ENCODE measurements at regions not wholly inside any gene's neighbourhood (a gene's known extent, or its start where the extent isn't known, plus 50 kb on each side); places are given as distances from the start of the nearest gene placed in this dataset.

DNA sequence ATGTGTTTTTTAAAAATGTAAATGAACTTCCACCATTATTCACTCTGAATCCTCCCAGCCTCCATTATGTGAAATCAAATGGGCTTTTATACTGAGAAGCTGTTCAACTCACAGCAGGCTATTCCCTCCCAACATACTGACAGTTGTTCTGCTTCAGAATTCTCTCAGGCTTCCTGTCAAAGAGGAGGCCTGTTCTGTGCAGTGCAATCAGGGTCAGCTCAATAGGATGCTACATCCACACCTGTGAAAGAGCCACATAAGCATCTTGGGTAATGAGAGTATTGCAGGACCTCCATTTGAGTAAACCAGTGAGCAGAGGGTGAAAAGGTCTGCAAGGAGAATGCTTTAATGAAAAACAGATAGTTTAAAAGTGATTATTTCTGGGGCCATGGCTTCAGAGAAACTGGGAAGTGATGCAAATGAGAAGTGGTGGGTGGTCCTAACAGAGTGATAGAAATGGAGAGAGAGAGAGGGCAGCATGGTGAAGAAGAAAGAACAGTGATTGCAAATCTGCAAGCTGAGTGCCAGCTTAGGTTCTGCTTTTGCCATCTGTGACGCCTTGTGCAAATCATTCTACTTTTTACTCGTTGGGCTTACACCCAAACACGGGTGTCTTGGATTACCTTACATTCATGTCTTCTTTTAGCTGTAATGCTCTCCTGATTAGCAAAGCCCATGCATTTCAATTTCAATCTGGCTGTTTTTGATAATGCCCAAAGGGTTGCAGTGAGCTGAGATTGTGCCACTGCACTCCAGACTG is 202.5 kb upstream of the NMUR2 start:
- TF ChIP-seq, protein P1, sequence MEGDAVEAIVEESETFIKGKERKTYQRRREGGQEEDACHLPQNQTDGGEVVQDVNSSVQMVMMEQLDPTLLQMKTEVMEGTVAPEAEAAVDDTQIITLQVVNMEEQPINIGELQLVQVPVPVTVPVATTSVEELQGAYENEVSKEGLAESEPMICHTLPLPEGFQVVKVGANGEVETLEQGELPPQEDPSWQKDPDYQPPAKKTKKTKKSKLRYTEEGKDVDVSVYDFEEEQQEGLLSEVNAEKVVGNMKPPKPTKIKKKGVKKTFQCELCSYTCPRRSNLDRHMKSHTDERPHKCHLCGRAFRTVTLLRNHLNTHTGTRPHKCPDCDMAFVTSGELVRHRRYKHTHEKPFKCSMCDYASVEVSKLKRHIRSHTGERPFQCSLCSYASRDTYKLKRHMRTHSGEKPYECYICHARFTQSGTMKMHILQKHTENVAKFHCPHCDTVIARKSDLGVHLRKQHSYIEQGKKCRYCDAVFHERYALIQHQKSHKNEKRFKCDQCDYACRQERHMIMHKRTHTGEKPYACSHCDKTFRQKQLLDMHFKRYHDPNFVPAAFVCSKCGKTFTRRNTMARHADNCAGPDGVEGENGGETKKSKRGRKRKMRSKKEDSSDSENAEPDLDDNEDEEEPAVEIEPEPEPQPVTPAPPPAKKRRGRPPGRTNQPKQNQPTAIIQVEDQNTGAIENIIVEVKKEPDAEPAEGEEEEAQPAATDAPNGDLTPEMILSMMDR (IDR thresholded peaks at IDR 0.05), result no peak
- Mint-ChIP-seq H3K4me1 (no peaks in the 10 kb centered on the region), H3K27ac (no peak overlapping the region), H3K27me3 (ENCODE audit: low read depth in 2 of 2) (no peaks in the 10 kb centered on the region), H3K4me3 (no peak overlapping the region), H3K36me3 (no peaks in the 10 kb centered on the region), H3K9me3 (peaks cover 0 to 5% of the 10 kb centered on the region in 2 donors)
- no peak overlapping the region for H3K4me3 ChIP-seq (ENCODE audit: low read length)
- no peaks in the 10 kb centered on the region for H3K27me3 ChIP-seq (ENCODE audit: control insufficient read depth, insufficient read depth, low read length)
- no peaks in the 10 kb centered on the region for H3K9me3 ChIP-seq (ENCODE audit: control insufficient read depth, insufficient read depth, low read length)
- DNase-seq (no peak), ATAC-seq (no peak)
- no peaks in the 10 kb centered on the region for H3K36me3 ChIP-seq (ENCODE audit: control insufficient read depth, insufficient read depth, low read length)
- H3K27ac ChIP-seq (ENCODE audit: low read length), result no peak overlapping the region
- intact Hi-C loops (cut with micrococcal nuclease), result no loop called here
- 74% methylated on average over 3 of the region's 3 CpGs for WGBS (ENCODE audit: insufficient coverage)
- no peaks in the 10 kb centered on the region for H3K4me1 ChIP-seq (ENCODE audit: control insufficient read depth, insufficient read depth, low read length)

DNA sequence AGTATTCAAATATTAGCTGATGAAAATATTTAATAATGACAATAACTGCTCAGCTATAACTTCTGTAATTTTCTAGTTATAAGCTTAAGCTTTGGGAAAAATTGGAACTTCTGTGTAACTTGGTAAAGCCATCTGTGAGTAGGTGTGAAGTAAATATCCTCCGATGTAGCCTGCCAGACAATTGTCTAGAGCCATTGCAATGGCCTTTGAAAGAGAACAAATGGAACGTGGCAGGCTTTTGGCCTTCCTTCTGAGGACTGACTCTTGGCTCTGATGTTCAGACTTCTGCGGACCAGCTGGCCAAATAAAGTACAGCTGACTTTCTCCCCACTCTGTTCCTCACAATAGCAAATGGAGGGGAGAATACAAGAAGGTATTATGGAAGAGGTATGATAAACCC is 203.4 kb upstream of the NMUR2 start:
- DNase-seq (no peak), ATAC-seq (no peak)
- intact Hi-C loops (cut with micrococcal nuclease), result no loop called here
- Histone ChIP-seq H3K27ac (ENCODE audit: low read length) (no peak overlapping the region), H3K36me3 (ENCODE audit: control insufficient read depth, insufficient read depth, low read length) (no peaks in the 10 kb centered on the region), H3K27me3 (ENCODE audit: control insufficient read depth, insufficient read depth, low read length) (no peaks in the 10 kb centered on the region), H3K4me1 (ENCODE audit: control insufficient read depth, insufficient read depth, low read length) (no peaks in the 10 kb centered on the region), H3K4me3 (ENCODE audit: low read length) (no peak overlapping the region), H3K9me3 (ENCODE audit: control insufficient read depth, insufficient read depth, low read length) (no peaks in the 10 kb centered on the region)
- H3K36me3 Mint-ChIP-seq, result no peaks in the 10 kb centered on the region
- TF ChIP-seq, protein P1 (IDR thresholded peaks at IDR 0.05), result no peak
- no peak overlapping the region for H3K27ac Mint-ChIP-seq
- WGBS (ENCODE audit: insufficient coverage), result 77% methylated on average over 3 of the region's 3 CpGs
- H3K4me1 Mint-ChIP-seq, result no peaks in the 10 kb centered on the region
- H3K9me3 Mint-ChIP-seq, result peaks cover 2% of the 10 kb centered on the region in 2 donors
- no peak overlapping the region for H3K4me3 Mint-ChIP-seq
- no peaks in the 10 kb centered on the region for H3K27me3 Mint-ChIP-seq (ENCODE audit: low read depth in 2 of 2)

DNA sequence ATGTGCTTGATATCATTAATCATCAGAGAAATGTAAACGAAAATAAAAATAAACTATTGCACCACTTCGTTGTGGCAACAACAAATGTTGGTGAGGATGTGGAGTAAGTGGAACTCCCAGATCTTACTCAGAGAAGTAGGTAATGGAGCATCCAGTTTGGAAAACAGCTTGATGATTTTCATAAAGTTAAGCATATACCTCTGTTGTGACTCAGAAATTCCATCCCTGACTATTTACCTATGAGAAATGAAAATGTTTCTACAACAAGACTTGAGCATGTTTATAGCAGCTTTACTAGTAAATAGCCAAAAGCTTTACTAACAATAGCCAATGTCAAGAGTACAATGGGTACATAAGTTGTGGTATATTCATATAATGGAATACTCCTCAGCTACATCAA is 214.7 kb upstream of the NMUR2 start:
- Histone ChIP-seq H3K4me3 (ENCODE audit: low read length) (no peak overlapping the region), H3K9me3 (ENCODE audit: control insufficient read depth, insufficient read depth, low read length) (no peaks in the 10 kb centered on the region), H3K36me3 (ENCODE audit: control insufficient read depth, insufficient read depth, low read length) (no peaks in the 10 kb centered on the region), H3K27me3 (ENCODE audit: control insufficient read depth, insufficient read depth, low read length) (no peaks in the 10 kb centered on the region), H3K27ac (ENCODE audit: low read length) (no peak overlapping the region), H3K4me1 (ENCODE audit: control insufficient read depth, insufficient read depth, low read length) (no peaks in the 10 kb centered on the region)
- TF ChIP-seq, protein P1 (IDR thresholded peaks at IDR 0.05), result no peak
- ATAC-seq, result no peak
- Mint-ChIP-seq H3K27me3 (ENCODE audit: low read depth in 2 of 2) (no peaks in the 10 kb centered on the region), H3K36me3 (no peaks in the 10 kb centered on the region), H3K4me3 (no peak overlapping the region), H3K4me1 (no peaks in the 10 kb centered on the region), H3K9me3 (peaks cover 0 to 2% of the 10 kb centered on the region in 2 donors), H3K27ac (no peak overlapping the region)
- WGBS (ENCODE audit: insufficient coverage), result 74% methylated on average over 2 of the region's 2 CpGs
- DNase-seq, result no peak
- intact Hi-C loops (cut with micrococcal nuclease), result no loop called here

DNA sequence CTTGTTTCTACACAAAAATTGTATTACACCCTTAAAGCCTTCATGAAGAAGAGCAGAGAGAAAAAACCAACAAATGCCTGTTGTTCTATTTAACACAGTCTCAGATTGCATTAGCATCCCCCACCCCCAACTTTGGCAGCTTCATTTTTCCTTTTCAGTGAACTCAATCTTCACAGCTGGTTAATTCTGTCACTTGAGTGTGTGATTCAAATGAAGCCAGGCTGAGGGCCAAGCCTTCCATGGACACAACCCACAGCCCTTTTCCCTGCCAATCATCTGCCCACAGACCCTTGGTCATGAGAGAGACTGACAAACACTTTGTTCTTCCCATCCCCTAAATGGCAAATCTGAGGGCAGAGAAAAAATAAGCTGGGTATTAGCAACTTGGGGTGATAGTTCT is 217.5 kb upstream of the NMUR2 start:
- Mint-ChIP-seq H3K4me3 (no peak overlapping the region), H3K4me1 (no peaks in the 10 kb centered on the region), H3K9me3 (peaks cover 0 to 2% of the 10 kb centered on the region in 2 donors), H3K36me3 (no peaks in the 10 kb centered on the region), H3K27me3 (ENCODE audit: low read depth in 2 of 2) (no peaks in the 10 kb centered on the region), H3K27ac (no peak overlapping the region)
- TF ChIP-seq, protein P1 (IDR thresholded peaks at IDR 0.05), result no peak
- ATAC-seq (no peak), DNase-seq (no peak)
- Histone ChIP-seq H3K9me3 (ENCODE audit: control insufficient read depth, insufficient read depth, low read length) (no peaks in the 10 kb centered on the region), H3K27ac (ENCODE audit: low read length) (no peak overlapping the region), H3K27me3 (ENCODE audit: control insufficient read depth, insufficient read depth, low read length) (no peaks in the 10 kb centered on the region), H3K4me3 (ENCODE audit: low read length) (no peak overlapping the region), H3K36me3 (ENCODE audit: control insufficient read depth, insufficient read depth, low read length) (no peaks in the 10 kb centered on the region), H3K4me1 (ENCODE audit: control insufficient read depth, insufficient read depth, low read length) (no peaks in the 10 kb centered on the region)
- intact Hi-C loops (cut with micrococcal nuclease), result no loop called here

All from natural killer cell (primary cell).